ENCODE measurements at regions not wholly inside any gene's neighbourhood (a gene's known extent, or its start where the extent isn't known, plus 50 kb on each side); places are given as distances from the start of the nearest gene placed in this dataset.

DNA sequence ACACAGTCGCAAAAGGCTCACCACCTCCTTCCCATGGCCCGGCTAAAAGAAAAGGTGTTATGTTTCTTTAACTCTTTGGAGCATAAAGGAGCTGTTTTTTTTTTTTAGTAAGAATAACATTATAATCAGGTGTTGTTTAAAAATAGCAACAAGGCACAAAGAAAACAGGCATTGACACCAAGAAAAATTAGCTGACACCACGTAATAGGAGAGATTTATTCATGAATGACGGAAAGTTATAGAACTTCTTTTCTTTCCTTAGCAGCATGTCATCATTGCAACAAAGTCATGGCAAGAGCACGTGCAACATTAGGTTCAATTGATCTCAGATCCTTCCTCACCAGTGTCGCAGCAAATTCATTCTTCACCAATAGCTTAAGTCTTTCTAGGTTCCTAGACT, 302.9 kb upstream of the ZFP42 start:
- TF ChIP-seq, protein P1, sequence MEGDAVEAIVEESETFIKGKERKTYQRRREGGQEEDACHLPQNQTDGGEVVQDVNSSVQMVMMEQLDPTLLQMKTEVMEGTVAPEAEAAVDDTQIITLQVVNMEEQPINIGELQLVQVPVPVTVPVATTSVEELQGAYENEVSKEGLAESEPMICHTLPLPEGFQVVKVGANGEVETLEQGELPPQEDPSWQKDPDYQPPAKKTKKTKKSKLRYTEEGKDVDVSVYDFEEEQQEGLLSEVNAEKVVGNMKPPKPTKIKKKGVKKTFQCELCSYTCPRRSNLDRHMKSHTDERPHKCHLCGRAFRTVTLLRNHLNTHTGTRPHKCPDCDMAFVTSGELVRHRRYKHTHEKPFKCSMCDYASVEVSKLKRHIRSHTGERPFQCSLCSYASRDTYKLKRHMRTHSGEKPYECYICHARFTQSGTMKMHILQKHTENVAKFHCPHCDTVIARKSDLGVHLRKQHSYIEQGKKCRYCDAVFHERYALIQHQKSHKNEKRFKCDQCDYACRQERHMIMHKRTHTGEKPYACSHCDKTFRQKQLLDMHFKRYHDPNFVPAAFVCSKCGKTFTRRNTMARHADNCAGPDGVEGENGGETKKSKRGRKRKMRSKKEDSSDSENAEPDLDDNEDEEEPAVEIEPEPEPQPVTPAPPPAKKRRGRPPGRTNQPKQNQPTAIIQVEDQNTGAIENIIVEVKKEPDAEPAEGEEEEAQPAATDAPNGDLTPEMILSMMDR (IDR thresholded peaks at IDR 0.05; ENCODE audit: poor library complexity) = no peak
- TF ChIP-seq EZH2 (IDR thresholded peaks at IDR 0.05; ENCODE audit: borderline replicate concordance) = no peak

All from hepatocyte (in vitro differentiated cells).